ENCODE measurements at regions not wholly inside any gene's neighbourhood (a gene's known extent, or its start where the extent isn't known, plus 50 kb on each side); places are given as distances from the start of the nearest gene placed in this dataset.

DNA sequence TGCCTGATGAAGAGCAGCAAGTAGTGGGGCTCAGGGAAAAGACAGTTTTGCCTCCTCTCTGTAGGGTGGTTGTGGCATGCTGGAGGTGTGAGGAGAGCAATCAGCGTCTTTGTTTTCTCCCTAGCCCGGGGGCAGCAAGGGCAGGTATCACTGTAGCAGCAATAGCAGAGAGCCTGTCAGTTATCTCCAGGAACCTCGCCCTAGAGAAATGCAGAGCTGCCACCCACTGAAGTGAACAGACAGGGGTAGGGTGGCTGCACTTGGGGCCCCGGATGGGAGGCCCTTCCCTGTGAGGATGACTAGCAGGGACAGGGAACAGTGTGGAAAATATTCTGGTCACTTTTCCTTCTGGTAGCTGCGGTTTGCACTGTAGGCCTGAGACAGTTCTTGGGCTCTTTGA is 886.5 kb downstream of the CDH8 start:
- CTCF ChIA-PET (ENCODE audit: low intra/inter-chr PET ratio), result no interaction called here

More for the DNA sequence above, 886.5 kb downstream of the CDH8 start:
- Histone ChIP-seq H3K36me3 (ENCODE audit: control insufficient read depth, insufficient read depth, low read length) (no peaks in the 10 kb centered on the region), H3K9me3 (replicated peaks; ENCODE audit: control insufficient read depth, insufficient read depth, low read depth, low read length) (no peaks in the 10 kb centered on the region), H4K20me1 (replicated peaks; ENCODE audit: control insufficient read depth, insufficient read depth, low read length) (no peaks in the 10 kb centered on the region), H3K27me3 (ENCODE audit: control insufficient read depth in 2 of 2, insufficient read depth in 2 of 2, low read length in 2 of 2) (no peaks in the 10 kb centered on the region), H3K27ac (ENCODE audit: extremely low read depth, low read depth, low read length) (no peak overlapping the region), H3K79me2 (ENCODE audit: control insufficient read depth, insufficient read depth, low read length) (no peaks in the 10 kb centered on the region), H3K9me1 (ENCODE audit: control insufficient read depth, insufficient read depth, low read length) (no peaks in the 10 kb centered on the region), H3K4me3 (no peak overlapping the region), H3K9ac (ENCODE audit: insufficient read depth in 1 of 2, low read depth in 2 of 2, low read length in 2 of 2) (no peak overlapping the region), H3K4me2 (ENCODE audit: insufficient read depth, low read length) (no peak overlapping the region), H3K4me1 (replicated peaks in 1 of 2; ENCODE audit: control insufficient read depth in 2 of 2, insufficient read depth in 2 of 2, low read length in 2 of 2) (no peaks in the 10 kb centered on the region), H2AFZ (ENCODE audit: low read depth, low read length) (no peak overlapping the region)
- no peak for TF ChIP-seq ETV1 (tag; conservative IDR thresholded peaks at IDR 0.05; ENCODE audit: low read depth)
- TF ChIP-seq ZC3H8 (IDR thresholded peaks at IDR 0.05), result no peak
- TF ChIP-seq YBX1 (IDR thresholded peaks at IDR 0.05), result no peak
- no peak for TF ChIP-seq ZNF740 (CRISPR knock-in tag; IDR thresholded peaks at IDR 0.05)
- TF ChIP-seq ZNF740 (tag; IDR thresholded peaks at IDR 0.05), result no peak
- TF ChIP-seq ZNF175 (CRISPR knock-in tag; IDR thresholded peaks at IDR 0.05; ENCODE audit: low read depth), result no peak
- TF ChIP-seq TAF1 (IDR thresholded peaks at IDR 0.05; ENCODE audit: control insufficient read depth, extremely low read depth, insufficient read depth, low read length, severe bottlenecking), result no peak
- no peak for TF ChIP-seq ZNF398 (CRISPR knock-in tag; IDR thresholded peaks at IDR 0.05)
- TF ChIP-seq TBL1XR1 (IDR thresholded peaks at IDR 0.05; ENCODE audit: low read length in 2 of 2), result no peak
- TF ChIP-seq NFIC (IDR thresholded peaks at IDR 0.05), result no peak
- no peak for ATAC-seq
- intact Hi-C loops (cut with micrococcal nuclease), result no loop called here
- FAIRE-seq, result no peak
- DNase-seq (ENCODE audit: extremely low read depth in 1 of 4, low spot score in 3 of 4), result no peak
- WGBS (ENCODE audit: insufficient coverage, low coverage, missing lambda C conversion rate), result 3% methylated on average over 5 of the region's 5 CpGs
- no TSS peak for BruUV-seq (replicated peaks)
- POLR2A ChIA-PET, result interaction anchor here (0.7 kb wide), 1 partner anchor 19 kb away, joined by 3 read pairs; no protein-coding TSS in a partner anchor
- in situ Hi-C loops (cut with MboI), result no loop called here
